NCI-H82 treated with DMSO at 0.1 percent for 48 hours (cell line): ENCODE measurements at regions not wholly inside any gene's neighbourhood (a gene's known extent, or its start where the extent isn't known, plus 50 kb on each side); places are given as distances from the start of the nearest gene placed in this dataset.

Experiments used
- DNase-seq: peaks from one replicate; lab custom pipeline; 2025; ENCODE audit not compliant: unreplicated experiment; lab: John Stamatoyannopoulos, UW

- DNase-seq, result no peak
These were observed 392.5 kb downstream of the PBX1 start for GRCh38 chr1:164951508-164951907.

DNA sequence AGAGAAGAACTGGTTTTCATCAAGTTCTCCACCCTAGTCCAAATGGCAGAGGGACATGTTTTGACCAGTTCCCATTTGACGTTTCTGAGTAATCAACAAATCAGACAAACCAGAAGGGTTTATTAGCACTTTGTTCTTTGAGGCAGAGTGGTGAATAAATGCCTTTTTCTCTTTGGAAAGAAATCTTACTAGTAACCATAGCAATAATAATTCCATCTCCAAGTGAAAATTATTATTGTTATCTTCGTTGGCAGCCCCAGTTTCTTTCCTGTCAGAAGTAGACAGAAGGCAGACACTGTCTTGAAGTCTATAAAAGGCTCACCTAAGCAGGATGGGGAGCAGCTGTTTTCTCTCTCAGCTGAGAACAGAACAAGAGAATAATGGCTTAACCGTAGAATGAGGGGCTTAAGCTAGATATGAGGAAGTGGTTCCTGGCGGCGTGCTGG lies 391.6 kb downstream of the PBX1 start:
- DNase-seq, result no peak

- no peak for DNase-seq
These were observed 390.9 kb downstream of the PBX1 start for GRCh38 chr1:164949771-164950471.

- no peak for DNase-seq
These were observed 389.1 kb downstream of the PBX1 start for GRCh38 chr1:164948101-164948500.

- no peak for DNase-seq
These were observed 378.3 kb downstream of the PBX1 start for GRCh38 chr1:164937291-164937690.

DNA sequence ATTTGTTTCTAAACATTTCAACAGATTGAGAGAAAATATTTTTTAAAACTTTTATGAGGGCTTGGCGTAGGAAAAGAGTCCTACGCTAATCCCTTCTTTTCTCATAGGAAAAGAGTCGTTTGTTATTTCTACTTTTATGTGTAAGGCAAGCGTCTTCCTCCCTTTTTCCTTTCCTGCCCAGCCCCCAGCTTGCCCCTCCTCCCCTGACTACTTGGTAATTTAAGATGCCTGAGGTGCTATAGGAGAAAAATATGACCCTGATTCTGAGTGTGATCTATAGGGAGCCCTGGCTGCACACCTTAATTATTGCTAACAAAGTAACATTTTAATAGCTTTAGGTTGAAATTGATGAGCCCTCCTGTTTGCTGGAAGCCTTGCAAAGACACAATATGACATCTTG lies 373.6 kb downstream of the PBX1 start:
- DNase-seq, result no peak

DNA sequence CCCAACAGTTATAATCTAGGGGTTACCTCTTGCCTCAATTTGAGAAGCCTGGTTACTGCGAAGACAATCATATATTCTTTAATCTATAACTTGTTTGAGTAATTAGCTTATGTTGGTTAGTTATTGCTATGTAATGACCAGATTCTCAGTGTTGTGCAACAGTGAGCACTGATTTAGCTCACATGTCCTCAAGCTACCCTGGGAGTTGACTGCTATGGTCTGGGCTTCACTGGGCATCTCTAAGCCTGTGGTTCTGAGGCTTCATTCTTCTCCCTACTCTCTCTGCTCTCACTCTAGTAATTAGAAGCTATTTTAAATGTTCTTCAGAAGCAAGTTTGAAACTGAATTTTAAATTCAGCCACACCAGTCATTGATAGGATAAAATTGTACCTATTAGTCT lies 371.8 kb downstream of the PBX1 start:
- no peak for DNase-seq

DNA sequence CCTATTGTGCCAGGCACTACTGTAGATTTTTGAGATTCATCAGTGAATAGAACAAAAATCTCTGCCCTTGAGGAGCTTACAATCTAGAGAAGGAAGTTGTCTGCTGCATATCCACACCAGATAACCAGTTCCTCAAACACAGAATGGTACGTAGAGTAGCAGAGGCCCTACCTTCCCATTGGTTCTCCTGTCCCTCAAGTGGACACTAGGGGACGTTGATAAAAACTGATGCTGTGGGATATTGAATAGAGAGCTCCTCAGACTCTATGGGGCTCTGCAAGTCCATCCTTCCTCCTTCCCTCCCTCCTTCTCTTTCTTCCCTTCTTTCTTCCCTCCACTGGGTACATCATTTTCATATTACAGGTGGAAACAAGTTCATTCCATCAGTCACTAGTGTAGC lies 371.3 kb downstream of the PBX1 start:
- DNase-seq, result no peak

DNA sequence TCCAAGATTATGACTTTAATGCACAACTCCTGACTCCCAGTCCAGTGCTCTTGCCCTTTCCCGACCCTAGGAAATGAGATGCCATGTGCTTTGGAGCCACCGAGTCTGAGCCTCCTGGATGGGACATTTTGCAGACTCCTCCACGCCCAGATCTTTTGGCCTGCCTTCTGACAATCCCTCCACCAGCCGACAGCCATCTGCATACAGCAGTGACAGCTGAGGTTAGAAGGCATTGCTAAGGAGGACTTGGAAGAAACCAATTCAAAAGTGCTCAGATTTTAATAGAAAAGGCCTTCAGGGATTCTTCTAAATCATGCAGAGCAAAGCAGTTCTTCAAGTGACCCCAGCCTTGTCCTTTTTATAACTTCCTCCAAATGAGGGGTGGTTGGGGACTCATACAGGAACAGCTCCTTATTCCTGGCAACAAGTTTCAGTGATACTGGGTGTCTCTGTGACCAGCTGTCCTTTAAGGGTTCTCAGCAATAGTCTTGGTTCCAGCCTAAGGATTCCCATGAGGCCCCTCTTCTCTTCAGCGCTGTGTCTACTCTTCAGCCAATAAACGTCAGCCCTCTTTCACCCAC lies 369.3 kb downstream of the PBX1 start:
- no peak for DNase-seq

- peak; percentile 23 for DNase-seq
These were observed 367.1 kb downstream of the PBX1 start for GRCh38 chr1:164926107-164926506.

DNA sequence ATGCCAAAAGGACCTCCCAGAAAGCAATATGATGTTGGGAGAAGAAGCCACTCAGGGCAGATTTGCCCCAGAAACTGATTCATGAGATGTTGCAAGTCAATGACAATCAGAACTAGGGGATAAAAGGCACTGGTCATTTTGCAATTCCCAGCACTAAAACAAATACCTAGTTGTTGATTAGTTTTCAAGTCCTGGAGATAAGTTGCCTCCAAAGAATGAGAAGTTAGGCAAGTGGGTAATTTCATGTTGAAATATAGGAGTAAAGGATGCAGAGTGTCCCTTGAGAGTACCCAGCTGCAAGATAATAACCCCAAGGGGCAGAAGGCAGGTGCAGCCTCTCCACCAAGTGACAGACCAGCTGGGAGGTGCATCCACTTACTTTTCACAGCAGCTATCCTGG lies 363.6 kb downstream of the PBX1 start:
- no peak for DNase-seq

- DNase-seq, result no peak
These were observed 362.5 kb downstream of the PBX1 start for GRCh38 chr1:164921493-164921892.

- no peak for DNase-seq
These were observed 359.2 kb downstream of the PBX1 start for GRCh38 chr1:164918140-164918539.

DNA sequence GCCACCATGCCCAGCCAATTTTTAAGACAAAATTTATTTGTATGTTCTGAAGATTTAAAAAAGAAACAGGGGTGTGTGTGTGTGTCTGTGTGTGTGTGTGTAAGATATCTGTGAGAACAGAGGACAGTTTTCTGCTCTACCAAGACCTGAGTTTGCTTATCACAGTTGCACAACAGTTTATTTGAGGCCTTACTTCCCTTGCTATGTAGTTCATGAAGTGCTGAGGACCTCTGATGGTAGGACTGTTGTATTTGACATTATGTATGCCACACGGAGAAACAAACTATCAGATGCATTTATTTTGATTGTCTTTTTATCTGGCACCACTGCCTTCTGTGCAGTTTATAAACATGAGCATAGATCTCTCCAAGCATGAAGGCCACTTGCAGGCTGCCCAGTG lies 355.2 kb downstream of the PBX1 start:
- DNase-seq, result no peak

GRCh38 chr1:164912290-164912689 lies 353.3 kb downstream of the PBX1 start:
- DNase-seq, result no peak

DNA sequence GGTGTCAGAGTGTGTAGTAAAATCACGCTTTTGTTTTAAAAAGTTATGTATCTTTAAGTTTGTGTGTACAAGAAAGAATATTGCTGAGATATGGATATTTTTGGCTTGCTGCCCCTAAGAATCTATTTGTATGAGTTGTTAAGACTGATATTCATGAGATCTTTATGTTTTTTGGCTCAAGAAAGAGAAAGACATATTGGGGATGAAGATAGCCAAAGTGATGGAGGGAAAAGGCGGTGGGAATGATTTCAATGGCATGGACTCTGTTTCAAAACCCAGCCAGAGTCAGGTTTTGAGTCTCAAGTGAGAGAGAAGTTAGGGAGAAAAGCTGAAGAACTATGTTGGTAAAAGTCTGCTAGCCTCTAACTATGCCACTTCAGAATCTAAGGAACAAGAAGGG lies 351.7 kb downstream of the PBX1 start:
- DNase-seq, result no peak

DNA sequence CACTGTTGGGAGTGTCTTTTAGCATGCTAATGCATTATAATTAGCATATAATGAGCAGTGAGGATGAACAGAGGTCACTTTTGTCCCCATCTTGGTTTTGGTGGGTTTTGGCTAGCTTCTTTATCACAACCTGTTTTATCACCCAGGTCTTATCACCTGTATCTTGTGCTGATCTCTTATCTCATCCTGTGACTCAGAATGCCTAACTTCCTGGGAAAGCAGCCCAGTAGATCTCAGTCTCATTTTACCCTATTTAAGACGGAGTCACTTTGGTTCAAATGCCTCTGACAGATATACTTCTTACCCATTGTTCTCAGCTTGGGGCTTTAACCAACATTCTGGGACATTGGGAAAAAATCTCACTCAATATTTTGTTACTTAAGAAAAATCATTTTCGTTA lies 348.7 kb downstream of the PBX1 start:
- no peak for DNase-seq

DNA sequence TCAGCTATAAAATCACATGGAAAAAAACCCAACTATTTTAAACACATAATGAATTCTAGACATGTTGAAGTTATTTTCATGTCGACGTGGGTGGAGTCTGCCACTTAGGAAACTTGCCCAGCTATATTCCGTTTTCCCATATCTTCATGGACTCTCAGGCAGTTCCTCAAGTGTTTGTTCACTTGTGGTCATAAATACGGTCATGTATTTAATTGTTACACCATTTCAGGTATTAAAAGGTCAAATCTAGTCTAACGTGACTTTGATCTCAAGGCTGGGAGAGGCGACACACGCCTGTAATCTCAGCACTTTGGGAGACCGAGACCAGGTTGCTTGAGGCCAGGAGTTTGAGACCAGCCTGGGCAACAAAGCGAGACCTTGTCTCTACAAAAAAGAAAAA lies 346.9 kb downstream of the PBX1 start:
- no peak for DNase-seq

GRCh38 chr1:164902491-164902890 lies 343.5 kb downstream of the PBX1 start:
- DNase-seq, result no peak
